OCI-LY7 (cell line): ENCODE measurements at regions not wholly inside any gene's neighbourhood (a gene's known extent, or its start where the extent isn't known, plus 50 kb on each side); places are given as distances from the start of the nearest gene placed in this dataset.

Experiments used
- CTCF ChIP-seq: fragments of 200-600 bp; sonication (generic); conservative IDR thresholded peaks from 2 replicates; pipeline ENCODE4 v1.5.1; 2014; ENCODE audit warnings: mild to moderate bottlenecking, antibody characterized with exemption, low read length, moderate library complexity, mixed read lengths
- EZH2phosphoT487 ChIP-seq: fragments of 200-600 bp; sonication (generic); IDR thresholded peaks from 2 replicates; pipeline ENCODE4 v1.6.1; 2018; ENCODE audit warnings: low read depth, borderline replicate concordance, mild to moderate bottlenecking, mixed run types, antibody characterized with exemption, low read length, moderate library complexity, mixed read lengths

- no peak for TF ChIP-seq CTCF
- no peak for TF ChIP-seq EZH2phosphoT487
Measured at GRCh38 chr1:228865627-228866330, 130.5 kb downstream of the RHOU start.
